HFFc6 (cell line): ENCODE measurements at regions not wholly inside any gene's neighbourhood (a gene's known extent, or its start where the extent isn't known, plus 50 kb on each side); places are given as distances from the start of the nearest gene placed in this dataset.

Source experiments
- DNase-seq: peaks from one replicate; pipeline ENCODE4 v3.0.0-alpha.2; 2018
- H3K27ac Mint-ChIP-seq: 2 replicates; pipeline ENCODE4 v1.8.0; 2020; ENCODE audit warnings: mild to moderate bottlenecking, mixed read lengths
- H3K27me3 Mint-ChIP-seq: 2 replicates; pipeline ENCODE4 v1.8.0; 2021; ENCODE audit warnings: mild to moderate bottlenecking, moderate library complexity, mixed read lengths; ENCODE audit not compliant: insufficient read depth
- H3K36me3 Mint-ChIP-seq: 2 replicates; pipeline ENCODE4 v1.8.0; 2021; ENCODE audit warnings: low read depth, mixed read lengths
- H3K4me1 Mint-ChIP-seq: 2 replicates; pipeline ENCODE4 v1.8.0; 2020; ENCODE audit warnings: low read depth, mixed read lengths
- H3K4me3 Mint-ChIP-seq: 2 replicates; pipeline ENCODE4 v1.8.0; 2020; ENCODE audit warnings: mild to moderate bottlenecking, moderate library complexity, mixed read lengths
- H3K9me3 Mint-ChIP-seq: 2 replicates; pipeline ENCODE4 v1.8.0; 2020; ENCODE audit warnings: mild to moderate bottlenecking, mixed read lengths
- CTCF ChIP-seq: fragments of 200-600 bp; sonication (generic); IDR thresholded peaks from 2 replicates; pipeline ENCODE4 v1.5.0; 2021; ENCODE audit warnings: antibody characterized with exemption, mild to moderate bottlenecking

- TF ChIP-seq CTCF, result no peak
- peaks cover 13% of the 10 kb centered on the region for H3K27me3 Mint-ChIP-seq
- H3K27ac Mint-ChIP-seq, result no peak overlapping the region
- no peaks in the 10 kb centered on the region for H3K36me3 Mint-ChIP-seq
- H3K9me3 Mint-ChIP-seq, result no peaks in the 10 kb centered on the region
- no peaks in the 10 kb centered on the region for H3K4me1 Mint-ChIP-seq
- no peak for DNase-seq
- H3K4me3 Mint-ChIP-seq, result no peak overlapping the region
Observed at GRCh38 chr2:100718065-100718629, 101.8 kb upstream of the NPAS2 start.

GRCh38 chr2:100720445-100720844 lies 99.5 kb upstream of the NPAS2 start:
- no peak for TF ChIP-seq CTCF
- DNase-seq, result no peak
- Mint-ChIP-seq H3K27ac (no peak overlapping the region), H3K9me3 (no peaks in the 10 kb centered on the region), H3K4me1 (no peaks in the 10 kb centered on the region), H3K27me3 (peaks cover 17% of the 10 kb centered on the region), H3K4me3 (no peak overlapping the region), H3K36me3 (no peaks in the 10 kb centered on the region)

GRCh38 chr2:100721693-100722092 lies 98.2 kb upstream of the NPAS2 start:
- no peak for TF ChIP-seq CTCF
- no peak for DNase-seq
- H3K36me3 Mint-ChIP-seq, result no peaks in the 10 kb centered on the region
- H3K9me3 Mint-ChIP-seq, result no peaks in the 10 kb centered on the region
- H3K4me1 Mint-ChIP-seq, result no peaks in the 10 kb centered on the region
- no peak overlapping the region for H3K27ac Mint-ChIP-seq
- H3K4me3 Mint-ChIP-seq, result no peak overlapping the region
- H3K27me3 Mint-ChIP-seq, result peaks cover 14% of the 10 kb centered on the region

DNA sequence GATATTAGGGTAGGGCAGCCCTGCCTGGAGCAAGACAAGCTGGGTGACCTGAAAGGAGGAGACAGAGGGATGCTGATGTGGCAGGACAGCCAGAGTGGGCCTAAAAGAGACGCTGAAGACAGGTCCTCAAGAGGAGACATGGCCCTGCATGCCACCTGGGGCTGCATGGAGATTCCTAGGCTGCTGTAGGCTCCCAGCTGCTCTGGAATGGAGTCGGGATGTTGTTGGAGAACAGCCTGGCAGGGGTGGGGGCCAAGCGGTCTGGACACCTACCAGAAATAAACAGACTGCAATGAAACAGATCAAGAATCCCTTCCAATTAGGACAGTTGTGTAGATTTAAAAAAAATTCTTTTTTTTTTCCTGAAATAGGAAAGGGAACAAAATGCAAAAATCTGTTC lies 97.8 kb upstream of the NPAS2 start:
- H3K4me3 Mint-ChIP-seq, result no peak overlapping the region
- DNase-seq, result no peak
- H3K9me3 Mint-ChIP-seq, result no peaks in the 10 kb centered on the region
- H3K27me3 Mint-ChIP-seq, result peaks cover 16% of the 10 kb centered on the region
- no peaks in the 10 kb centered on the region for H3K4me1 Mint-ChIP-seq
- no peak for TF ChIP-seq CTCF
- H3K27ac Mint-ChIP-seq, result no peak overlapping the region
- no peaks in the 10 kb centered on the region for H3K36me3 Mint-ChIP-seq

GRCh38 chr2:100726866-100727265 lies 93.1 kb upstream of the NPAS2 start:
- H3K9me3 Mint-ChIP-seq, result peaks cover 4% of the 10 kb centered on the region; the same call in 1 of the 2 replicates
- H3K27me3 Mint-ChIP-seq, result peaks cover 9% of the 10 kb centered on the region
- no peak overlapping the region for H3K27ac Mint-ChIP-seq
- no peaks in the 10 kb centered on the region for H3K36me3 Mint-ChIP-seq
- no peak for TF ChIP-seq CTCF
- no peak overlapping the region for H3K4me3 Mint-ChIP-seq
- DNase-seq, result no peak
- H3K4me1 Mint-ChIP-seq, result peaks cover 9% of the 10 kb centered on the region
